ENCODE measurements at regions not wholly inside any gene's neighbourhood (a gene's known extent, or its start where the extent isn't known, plus 50 kb on each side); places are given as distances from the start of the nearest gene placed in this dataset.

DNA sequence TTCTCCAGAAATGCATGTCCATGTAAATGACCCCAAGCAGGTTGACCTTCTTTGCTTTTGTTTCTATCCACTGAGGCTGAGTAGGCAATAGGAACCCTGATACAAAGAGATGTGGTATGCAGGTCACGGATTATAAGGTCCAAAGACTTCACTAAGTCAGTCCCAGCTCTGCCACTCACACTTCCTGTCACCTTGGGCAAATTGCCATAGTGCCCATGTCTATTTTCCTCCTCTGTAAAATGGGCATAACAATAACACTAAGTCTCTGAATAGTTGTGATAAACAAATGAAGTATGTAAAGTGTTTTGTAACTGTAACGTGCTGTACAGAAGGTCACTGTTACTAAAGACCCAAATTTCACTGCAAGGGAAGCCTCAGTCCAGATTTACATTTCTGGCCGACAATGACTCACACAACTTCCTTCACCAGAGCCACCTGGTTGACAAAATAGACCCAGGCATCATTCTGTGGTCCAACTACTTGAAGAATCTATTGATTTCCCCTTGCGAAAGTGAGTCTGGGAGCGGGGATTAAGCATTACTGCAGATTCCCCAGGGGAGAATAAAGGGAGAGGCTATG, 175.4 kb upstream of the LPP start:
- TF ChIP-seq, protein P1, sequence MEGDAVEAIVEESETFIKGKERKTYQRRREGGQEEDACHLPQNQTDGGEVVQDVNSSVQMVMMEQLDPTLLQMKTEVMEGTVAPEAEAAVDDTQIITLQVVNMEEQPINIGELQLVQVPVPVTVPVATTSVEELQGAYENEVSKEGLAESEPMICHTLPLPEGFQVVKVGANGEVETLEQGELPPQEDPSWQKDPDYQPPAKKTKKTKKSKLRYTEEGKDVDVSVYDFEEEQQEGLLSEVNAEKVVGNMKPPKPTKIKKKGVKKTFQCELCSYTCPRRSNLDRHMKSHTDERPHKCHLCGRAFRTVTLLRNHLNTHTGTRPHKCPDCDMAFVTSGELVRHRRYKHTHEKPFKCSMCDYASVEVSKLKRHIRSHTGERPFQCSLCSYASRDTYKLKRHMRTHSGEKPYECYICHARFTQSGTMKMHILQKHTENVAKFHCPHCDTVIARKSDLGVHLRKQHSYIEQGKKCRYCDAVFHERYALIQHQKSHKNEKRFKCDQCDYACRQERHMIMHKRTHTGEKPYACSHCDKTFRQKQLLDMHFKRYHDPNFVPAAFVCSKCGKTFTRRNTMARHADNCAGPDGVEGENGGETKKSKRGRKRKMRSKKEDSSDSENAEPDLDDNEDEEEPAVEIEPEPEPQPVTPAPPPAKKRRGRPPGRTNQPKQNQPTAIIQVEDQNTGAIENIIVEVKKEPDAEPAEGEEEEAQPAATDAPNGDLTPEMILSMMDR (conservative IDR thresholded peaks at IDR 0.05): no peak
- no peak overlapping the region for H3K27ac ChIP-seq

DNA sequence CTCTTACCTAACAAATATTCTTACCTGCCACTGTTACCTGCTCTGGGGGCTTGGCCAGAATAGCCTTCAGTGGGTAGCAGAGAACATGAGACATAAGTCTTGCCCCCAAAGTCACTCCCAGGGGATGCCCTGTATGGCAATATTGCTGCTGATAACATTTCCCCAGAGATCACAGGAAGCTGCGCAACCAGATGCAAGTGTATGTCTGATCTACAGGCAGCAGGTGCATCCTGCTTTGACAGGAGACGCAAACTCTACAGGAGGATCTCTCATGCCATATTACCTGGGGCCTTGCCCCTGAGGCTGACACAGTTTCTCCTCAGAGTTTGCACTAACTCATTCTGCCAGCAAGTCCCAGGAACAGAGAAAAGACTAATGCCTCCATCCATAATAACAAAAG, 174.4 kb upstream of the LPP start:
- TF ChIP-seq, protein P1 (conservative IDR thresholded peaks at IDR 0.05): no peak
- no peak overlapping the region for H3K27ac ChIP-seq

DNA sequence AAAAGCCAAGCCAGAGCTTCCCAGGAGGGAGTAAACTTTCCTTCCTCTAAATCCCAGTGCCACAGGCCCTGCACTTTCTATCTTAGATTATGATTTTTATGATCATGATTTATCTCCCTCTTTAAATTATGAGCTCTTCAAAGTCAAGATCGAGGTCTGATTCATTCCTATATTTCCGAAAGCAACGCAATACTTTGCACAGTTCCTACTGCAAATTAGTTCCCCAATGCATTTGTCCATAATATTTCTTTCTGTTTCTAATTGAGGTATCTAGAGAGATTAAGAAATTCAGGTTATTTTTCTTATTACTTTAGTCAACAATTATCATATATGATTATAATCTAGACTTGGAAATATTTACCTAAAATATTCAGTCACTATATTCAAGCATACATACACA, 173.1 kb upstream of the LPP start:
- TF ChIP-seq, protein P1 (conservative IDR thresholded peaks at IDR 0.05): no peak
- H3K27ac ChIP-seq: no peak overlapping the region

DNA sequence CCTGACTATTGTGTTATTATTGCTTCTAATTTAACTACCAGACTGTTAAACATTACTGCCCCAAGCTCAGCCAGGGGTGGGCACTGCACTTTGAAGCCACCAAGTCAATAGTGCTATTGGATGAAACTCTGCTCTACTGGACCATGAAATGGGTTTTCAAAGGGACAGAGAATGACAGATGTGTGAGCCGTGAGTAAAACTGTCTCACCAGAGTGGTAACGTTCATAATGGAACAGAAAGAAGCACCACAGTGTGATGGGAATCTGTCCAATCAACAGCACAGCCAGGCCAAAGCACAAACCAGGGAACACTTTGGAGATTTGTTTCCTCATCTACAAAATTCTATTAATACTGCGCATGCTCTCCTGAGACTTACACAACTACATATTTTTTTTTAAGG, 171.8 kb upstream of the LPP start:
- H3K27ac ChIP-seq: no peak overlapping the region
- TF ChIP-seq, protein P1 (conservative IDR thresholded peaks at IDR 0.05): no peak

DNA sequence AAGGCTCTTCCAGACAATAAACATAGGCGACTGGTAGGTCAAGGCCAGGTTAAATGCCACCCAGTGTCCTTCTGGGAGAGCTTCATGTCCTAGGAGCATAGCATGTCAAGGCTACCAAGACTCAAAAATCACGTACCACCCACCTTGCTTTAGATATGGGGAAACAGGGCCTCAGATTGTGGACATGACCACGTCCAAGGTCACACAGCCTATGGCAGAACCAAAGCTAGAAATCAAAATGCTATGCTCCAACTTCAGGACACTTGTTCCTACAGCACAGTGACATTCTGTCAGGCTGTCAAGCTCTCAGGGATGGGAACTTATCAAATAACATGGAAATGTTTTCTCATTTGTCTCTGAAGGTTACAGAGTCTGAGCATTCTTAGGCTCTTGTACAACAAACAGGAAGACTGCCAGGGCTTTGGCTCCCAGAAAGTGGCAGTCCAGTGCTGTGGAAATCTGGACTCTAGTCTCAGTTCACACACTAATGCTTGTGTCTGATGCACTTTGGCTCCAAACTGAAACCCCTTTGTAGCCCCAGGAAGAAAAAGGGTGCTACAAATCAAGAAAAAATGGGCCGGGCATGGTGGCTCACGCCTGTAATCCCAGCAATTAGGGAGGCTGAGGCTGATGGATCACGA, 170.4 kb upstream of the LPP start:
- H3K27ac ChIP-seq: no peak overlapping the region

DNA sequence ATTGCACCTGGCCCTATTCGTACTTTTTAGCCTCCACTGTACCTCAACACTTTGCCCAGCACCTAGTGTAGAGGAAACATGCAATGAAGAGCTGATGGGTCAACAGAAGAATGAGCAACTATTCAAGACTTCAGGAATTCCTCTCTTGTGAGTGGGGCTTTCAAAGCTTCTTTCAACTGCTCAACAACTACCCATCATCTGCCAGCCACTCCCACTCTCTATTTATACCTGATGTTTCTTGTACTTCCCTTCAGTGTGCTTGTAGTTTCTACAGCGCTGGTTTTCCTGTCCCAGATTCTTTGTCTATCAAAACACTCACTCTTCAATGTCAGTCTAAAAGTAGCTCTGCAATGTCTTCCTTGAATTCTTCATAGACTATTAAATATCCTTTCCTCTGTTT, 168.3 kb upstream of the LPP start:
- no peak overlapping the region for H3K27ac ChIP-seq
- TF ChIP-seq, protein P1 (conservative IDR thresholded peaks at IDR 0.05): no peak

More for the DNA sequence above, 170.4 kb upstream of the LPP start:
- TF ChIP-seq, protein P1 (conservative IDR thresholded peaks at IDR 0.05): no peak

DNA sequence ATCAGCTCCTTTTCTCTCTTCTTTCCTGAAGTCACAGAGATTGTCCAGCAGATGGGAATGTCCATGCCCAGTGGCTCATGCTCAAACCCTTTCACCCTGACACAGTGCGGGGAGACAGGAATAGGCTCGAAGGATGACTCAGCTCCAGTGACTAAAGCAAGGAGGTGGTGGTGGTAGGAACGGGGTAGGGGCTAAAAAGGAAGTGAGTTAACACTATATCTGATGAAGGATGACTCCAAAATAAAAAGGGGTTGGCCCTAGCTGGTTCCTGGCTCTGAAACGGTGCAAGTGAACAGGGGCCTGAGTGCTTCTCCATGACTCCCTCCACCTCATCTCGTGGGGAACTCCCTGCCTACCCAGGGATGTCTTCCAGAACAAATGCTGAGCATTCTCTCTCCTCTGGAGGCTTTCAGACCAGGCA, 167.4 kb upstream of the LPP start:
- H3K27ac ChIP-seq: no peak overlapping the region
- TF ChIP-seq, protein P1 (conservative IDR thresholded peaks at IDR 0.05): no peak

Measured in VCaP (cell line).